ENCODE measurements at regions not wholly inside any gene's neighbourhood (a gene's known extent, or its start where the extent isn't known, plus 50 kb on each side); places are given as distances from the start of the nearest gene placed in this dataset.

GRCh38 chrX:39941332-39941920 lies 156.3 kb downstream of the BCOR start:
- no peaks in the 10 kb centered on the region for H3K27me3 ChIP-seq (replicated peaks; ENCODE audit: control insufficient read depth, insufficient read depth, low read length)
- ChIA-PET POLR2A (no interaction called here), CTCF (no interaction called here)
- no peak for DNase-seq
- no TSS peak for BruUV-seq (replicated peaks)
- H3K9me3 ChIP-seq = no peaks in the 10 kb centered on the region
- Mint-ChIP-seq H3K27ac (ENCODE audit: unreplicated experiment) (no peak overlapping the region), H3K4me3 (ENCODE audit: unreplicated experiment) (no peak overlapping the region), H3K27me3 (ENCODE audit: insufficient read depth, unreplicated experiment) (no peaks in the 10 kb centered on the region), H3K9me3 (ENCODE audit: unreplicated experiment) (no peaks in the 10 kb centered on the region), H3K4me1 (ENCODE audit: low read depth, unreplicated experiment) (peaks cover 3% of the 10 kb centered on the region), H3K36me3 (ENCODE audit: insufficient read depth, unreplicated experiment) (no peaks in the 10 kb centered on the region)
- no peak for TF ChIP-seq CTCF (IDR thresholded peaks at IDR 0.05; ENCODE audit: insufficient read depth in 1 of 2, low read depth in 1 of 2, low read length in 1 of 2, severe bottlenecking in 1 of 2, unreplicated experiment in 1 of 2)
- no peaks in the 10 kb centered on the region for H3K36me3 ChIP-seq (ENCODE audit: control insufficient read depth, insufficient read depth, low read length)
- no peaks in the 10 kb centered on the region for H3K4me1 ChIP-seq
- intact Hi-C loops (cut with micrococcal nuclease; ENCODE audit: unreplicated experiment) = no loop called here
- no peak overlapping the region for H3K4me3 ChIP-seq (ENCODE audit: low read depth, low read length)

- H3K27me3 ChIP-seq (replicated peaks; ENCODE audit: control insufficient read depth, insufficient read depth, low read length) = no peaks in the 10 kb centered on the region
- H3K36me3 ChIP-seq (ENCODE audit: control insufficient read depth, insufficient read depth, low read length) = no peaks in the 10 kb centered on the region
- ChIA-PET CTCF (no interaction called here), POLR2A (no interaction called here)
- H3K27me3 Mint-ChIP-seq (ENCODE audit: insufficient read depth, unreplicated experiment) = no peaks in the 10 kb centered on the region
- intact Hi-C loops (cut with micrococcal nuclease; ENCODE audit: unreplicated experiment) = no loop called here
- no peaks in the 10 kb centered on the region for H3K9me3 ChIP-seq
- H3K9me3 Mint-ChIP-seq (ENCODE audit: unreplicated experiment) = no peaks in the 10 kb centered on the region
- no peaks in the 10 kb centered on the region for H3K4me1 ChIP-seq
- H3K4me3 Mint-ChIP-seq (ENCODE audit: unreplicated experiment) = no peak overlapping the region
- DNase-seq = no peak
- BruUV-seq (replicated peaks) = no TSS peak
- no peaks in the 10 kb centered on the region for H3K4me1 Mint-ChIP-seq (ENCODE audit: low read depth, unreplicated experiment)
- no peak overlapping the region for H3K4me3 ChIP-seq (ENCODE audit: low read depth, low read length)
- no peaks in the 10 kb centered on the region for H3K36me3 Mint-ChIP-seq (ENCODE audit: insufficient read depth, unreplicated experiment)
- no peak for TF ChIP-seq CTCF (IDR thresholded peaks at IDR 0.05; ENCODE audit: insufficient read depth in 1 of 2, low read depth in 1 of 2, low read length in 1 of 2, severe bottlenecking in 1 of 2, unreplicated experiment in 1 of 2)
- H3K27ac Mint-ChIP-seq (ENCODE audit: unreplicated experiment) = no peak overlapping the region
Observed at GRCh38 chrX:39944416-39944815, 153.3 kb downstream of the BCOR start.

GRCh38 chrX:39945709-39946108 lies 152.0 kb downstream of the BCOR start:
- BruUV-seq (replicated peaks) = no TSS peak
- H3K4me3 ChIP-seq (ENCODE audit: low read depth, low read length) = no peak overlapping the region
- no peaks in the 10 kb centered on the region for H3K9me3 Mint-ChIP-seq (ENCODE audit: unreplicated experiment)
- H3K27ac Mint-ChIP-seq (ENCODE audit: unreplicated experiment) = no peak overlapping the region
- no peaks in the 10 kb centered on the region for H3K4me1 Mint-ChIP-seq (ENCODE audit: low read depth, unreplicated experiment)
- ChIA-PET CTCF (no interaction called here), POLR2A (no interaction called here)
- no peak overlapping the region for H3K4me3 Mint-ChIP-seq (ENCODE audit: unreplicated experiment)
- no peaks in the 10 kb centered on the region for H3K36me3 Mint-ChIP-seq (ENCODE audit: insufficient read depth, unreplicated experiment)
- H3K27me3 ChIP-seq (replicated peaks; ENCODE audit: control insufficient read depth, insufficient read depth, low read length) = no peaks in the 10 kb centered on the region
- H3K27me3 Mint-ChIP-seq (ENCODE audit: insufficient read depth, unreplicated experiment) = no peaks in the 10 kb centered on the region
- no peaks in the 10 kb centered on the region for H3K36me3 ChIP-seq (ENCODE audit: control insufficient read depth, insufficient read depth, low read length)
- TF ChIP-seq CTCF (IDR thresholded peaks at IDR 0.05; ENCODE audit: insufficient read depth in 1 of 2, low read depth in 1 of 2, low read length in 1 of 2, severe bottlenecking in 1 of 2, unreplicated experiment in 1 of 2) = no peak
- DNase-seq = no peak
- no peaks in the 10 kb centered on the region for H3K4me1 ChIP-seq
- intact Hi-C loops (cut with micrococcal nuclease; ENCODE audit: unreplicated experiment) = no loop called here
- H3K9me3 ChIP-seq = no peaks in the 10 kb centered on the region

Data from Caco-2 (cell line).